K562 (cell line): ENCODE measurements at regions not wholly inside any gene's neighbourhood (a gene's known extent, or its start where the extent isn't known, plus 50 kb on each side); places are given as distances from the start of the nearest gene placed in this dataset.

Experiments used
- ATAC-seq: fragments of 200-7000 bp; cut with Tn5 transposase; 3 replicates; pipeline ENCODE4 v1.9.1; 2020; ENCODE audit warnings: moderate library complexity
- BruUV-seq: library from RNA; stranded (reverse); fragments of 400-500 nt; replicated peaks from 2 replicates; lab custom pipeline; 2021; lab: Mats Ljungman, UMichigan
- CTCF ChIA-PET: fragments of 300-600 bp; formaldehyde crosslinking; extraction: SDS; loops from one replicate; lab custom pipeline; 2021; ENCODE audit warnings: low intra/inter-chr PET ratio; lab: Yijun Ruan, JAX
- POLR2A ChIA-PET: fragments of 300-600, 350-650 bp; sonication (Branson Sonifier 250); formaldehyde crosslinking; extraction: SDS; loops from one replicate; lab custom pipeline; 2021; ENCODE audit warnings: antibody characterized with exemption, inconsistent platforms; lab: Yijun Ruan, JAX
- DNase-seq, 4 experiments: peaks; one replicate each; pipeline versions ENCODE4 v3.0.0 to v3.0.0-alpha.2; 2011 to 2018; ENCODE audit warnings: low spot score in 3 of 4, mixed read lengths in 3 of 4; ENCODE audit errors: extremely low read depth in 1 of 4
- FAIRE-seq: peaks from 2 replicates; lab custom pipeline; 2011; peaks lifted over from hg19 to GRCh38; lab: Jason Lieb, UNC
- H2AFZ ChIP-seq: 2 replicates; pipeline ENCODE4 v1.6.0; 2011; ENCODE audit warnings: low read depth, low read length, control low read depth, inconsistent platforms
- H3K27ac ChIP-seq: fragments of 200-600 bp; 3 replicates; pipeline ENCODE4 v1.8.0; 2011; ENCODE audit warnings: low read depth, mild to moderate bottlenecking, control low read depth, inconsistent platforms, low read length, moderate library complexity, mixed read lengths; ENCODE audit errors: extremely low read depth
- H3K27me3 ChIP-seq, 2 experiments: fragments of 300-600 bp in 1 of 2; 2 replicates in 1 of 2; 3 replicates in 1 of 2; pipeline versions ENCODE4 v1.6.0 to v1.8.0; 2011; ENCODE audit warnings: inconsistent platforms in 2 of 2, low read length in 2 of 2, mild to moderate bottlenecking in 1 of 2, mixed read lengths in 1 of 2, moderate library complexity in 1 of 2; ENCODE audit not compliant: control insufficient read depth in 2 of 2, insufficient read depth in 2 of 2
- H3K36me3 ChIP-seq: fragments of 300-600 bp; 3 replicates; pipeline ENCODE4 v1.8.0; 2011; ENCODE audit warnings: mild to moderate bottlenecking, low read length, inconsistent platforms; ENCODE audit not compliant: control insufficient read depth, insufficient read depth
- H3K4me1 ChIP-seq, 2 experiments: fragments of 200-600 bp in 1 of 2; replicated peaks in 1 of 2; 2 replicates in 1 of 2; 3 replicates in 1 of 2; pipeline versions ENCODE4 v1.5.1 to v1.8.0; 2011; ENCODE audit warnings: inconsistent platforms in 2 of 2, low read length in 2 of 2, mild to moderate bottlenecking in 1 of 2, mixed read lengths in 1 of 2, moderate library complexity in 1 of 2; ENCODE audit not compliant: control insufficient read depth in 2 of 2, insufficient read depth in 2 of 2
- H3K4me2 ChIP-seq: 2 replicates; pipeline ENCODE4 v1.6.1; 2011; ENCODE audit warnings: low read length, control low read depth, inconsistent platforms, mixed read lengths; ENCODE audit not compliant: insufficient read depth
- H3K4me3 ChIP-seq: fragments of 200-600 bp; sonication (generic), shearing (Covaris generic); 2 replicates; pipeline ENCODE4 v1.5.1; 2016; ENCODE audit warnings: control low read depth, inconsistent platforms
- H3K79me2 ChIP-seq: fragments of 200-600 bp; 3 replicates; pipeline ENCODE4 v1.8.0; 2011; ENCODE audit warnings: low read length, inconsistent platforms; ENCODE audit not compliant: control insufficient read depth, insufficient read depth
- H3K9ac ChIP-seq, 2 experiments: 2 replicates each; pipeline versions ENCODE4 v1.6.0 to v1.6.1; 2011; ENCODE audit warnings: low read depth in 2 of 2, low read length in 2 of 2, control low read depth in 1 of 2, inconsistent platforms in 1 of 2, mild to moderate bottlenecking in 1 of 2, mixed read lengths in 1 of 2; ENCODE audit not compliant: insufficient read depth in 1 of 2
- H3K9me1 ChIP-seq: one replicate; pipeline ENCODE4 v1.6.0; 2011; ENCODE audit warnings: inconsistent platforms, mild to moderate bottlenecking, low read length, moderate library complexity; ENCODE audit not compliant: control insufficient read depth, insufficient read depth
- H3K9me3 ChIP-seq: replicated peaks from 2 replicates; pipeline ENCODE4 v1.5.1; 2011; ENCODE audit warnings: low read depth, low read length, inconsistent platforms; ENCODE audit not compliant: control insufficient read depth, insufficient read depth
- H4K20me1 ChIP-seq: replicated peaks from 2 replicates; pipeline ENCODE4 v1.6.1; 2011; ENCODE audit warnings: low read length, inconsistent platforms, mixed read lengths; ENCODE audit not compliant: control insufficient read depth, insufficient read depth
- BHLHE40 ChIP-seq: IDR thresholded peaks from 2 replicates; pipeline ENCODE4 v1.6.1; 2011; ENCODE audit warnings: low read length, improper control_type of control experiment
- GATAD2A ChIP-seq: fragments of 450-650 bp; IDR thresholded peaks from 2 replicates; pipeline ENCODE4 v1.6.1; 2017
- LEF1 ChIP-seq: fragments of 450-650 bp; IDR thresholded peaks from 2 replicates; pipeline ENCODE4 v1.6.1; 2016; ENCODE audit warnings: mild to moderate bottlenecking
- PURB ChIP-seq: sonication (generic); formaldehyde crosslinking; IDR thresholded peaks from 2 replicates; pipeline ENCODE4 v1.9.0; 2021; ENCODE audit warnings: low read depth, mild to moderate bottlenecking, missing genetic modification reagents
- RAD51 ChIP-seq: fragments of 450-650 bp; IDR thresholded peaks from 2 replicates; pipeline ENCODE4 v1.7.1; 2016; ENCODE audit warnings: low read depth, mild to moderate bottlenecking, borderline replicate concordance
- SMARCC2 ChIP-seq: fragments of 450-650 bp; IDR thresholded peaks from 2 replicates; pipeline ENCODE4 v1.6.1; 2017; ENCODE audit warnings: antibody characterized with exemption, moderate library complexity, mild to moderate bottlenecking, low read depth
- ZKSCAN1 ChIP-seq: fragments of 150-350 bp; IDR thresholded peaks from 2 replicates; pipeline ENCODE4 v1.6.1; 2016; ENCODE audit warnings: low read depth, low read length
- ZNF282 ChIP-seq: sonication (generic); formaldehyde crosslinking; IDR thresholded peaks from 2 replicates; pipeline ENCODE4 v1.8.1; 2023; ENCODE audit warnings: missing genetic modification reagents
- WGBS: fragments of 100-300 bp; shearing (Covaris generic); methylation state at CpG from one replicate; pipeline ENCODE4 v1.1.6; 2016; ENCODE audit warnings: low coverage, mixed read lengths; ENCODE audit not compliant: insufficient coverage; ENCODE audit errors: missing lambda C conversion rate; 5-methylcytosine and 5-hydroxymethylcytosine counted together
- in situ Hi-C: fragments of 300-500 bp; cut with MboI; formaldehyde crosslinking; loops from 4 replicates; pipeline ENCODE4 v1.15.0; 2018; ENCODE audit warnings: inconsistent platforms, mixed read lengths
- intact Hi-C: fragments of 100-400 bp; cut with micrococcal nuclease; formaldehyde crosslinking; loops from 2 replicates; pipeline ENCODE4 v1.14.2; 2022
- TF ChIP-seq, protein P1 (sequence below): sonication (generic); formaldehyde crosslinking; IDR thresholded peaks from 2 replicates; pipeline ENCODE4 v1.8.0; 2022; ENCODE audit warnings: missing genetic modification reagents, mild to moderate bottlenecking, borderline replicate concordance
- TF ChIP-seq, protein P2 (sequence below): fragments of 250-450 bp; sonication (Bioruptor Pico); IDR thresholded peaks from 2 replicates; pipeline ENCODE4 v1.5.1; 2021; ENCODE audit warnings: mild to moderate bottlenecking
- TF ChIP-seq, protein P3 (sequence below): sonication (generic); formaldehyde crosslinking; IDR thresholded peaks from 2 replicates; pipeline ENCODE4 v1.8.1; 2023; ENCODE audit warnings: mild to moderate bottlenecking, missing genetic modification reagents

DNA sequence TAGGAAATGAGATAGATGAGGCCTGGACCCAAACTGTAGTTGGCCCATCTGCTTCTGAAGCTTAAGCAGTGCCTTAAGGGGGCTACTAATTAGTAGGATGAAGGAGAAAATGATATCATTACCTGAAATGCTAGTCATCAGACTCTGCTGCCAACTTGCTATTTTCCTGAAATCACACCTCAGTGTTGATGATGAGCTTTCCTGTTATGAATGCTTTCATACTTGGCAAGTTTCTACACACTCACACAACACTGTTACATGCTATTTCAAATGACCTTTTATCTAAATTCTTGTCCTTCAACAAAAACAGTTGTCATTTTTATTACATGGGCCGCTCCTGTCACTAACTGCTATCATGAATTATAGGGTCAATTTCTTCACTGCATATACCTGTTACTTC, 416.0 kb downstream of the PRDM5 start (continued):
- TF ChIP-seq ZNF282, result no peak
- TF ChIP-seq RAD51, result no peak
- TF ChIP-seq LEF1, result no peak
- TF ChIP-seq SMARCC2, result no peak
- TF ChIP-seq, all 486 proteins: peak for 0

DNA sequence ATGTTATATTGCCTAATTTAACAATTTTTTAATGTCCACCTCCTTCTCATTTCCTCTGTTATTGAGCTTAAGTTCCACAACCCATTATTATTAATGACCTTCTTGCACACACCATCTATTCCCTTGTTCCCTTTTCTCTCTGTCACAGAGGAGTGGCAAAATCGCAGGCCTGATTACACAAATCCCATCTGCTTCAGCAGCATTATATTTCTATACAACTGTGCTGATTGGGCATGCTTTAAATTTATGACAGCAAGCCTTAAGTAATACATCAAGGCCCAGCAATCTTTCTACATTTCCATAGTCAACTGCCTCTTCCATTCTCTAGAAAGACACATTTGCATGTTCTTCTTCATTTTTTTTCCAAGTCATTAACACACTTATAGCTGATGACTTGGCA, 423.8 kb downstream of the PRDM5 start:
- no peaks in the 10 kb centered on the region for H4K20me1 ChIP-seq
- H2AFZ ChIP-seq, result no peak overlapping the region
- ChIA-PET CTCF (no interaction called here), POLR2A (no interaction called here)
- no peaks in the 10 kb centered on the region for H3K9me3 ChIP-seq
- TF ChIP-seq GATAD2A (no peak), PURB (CRISPR knock-in tag) (no peak), ZKSCAN1 (no peak), BHLHE40 (no peak)
- TF ChIP-seq, protein P1, sequence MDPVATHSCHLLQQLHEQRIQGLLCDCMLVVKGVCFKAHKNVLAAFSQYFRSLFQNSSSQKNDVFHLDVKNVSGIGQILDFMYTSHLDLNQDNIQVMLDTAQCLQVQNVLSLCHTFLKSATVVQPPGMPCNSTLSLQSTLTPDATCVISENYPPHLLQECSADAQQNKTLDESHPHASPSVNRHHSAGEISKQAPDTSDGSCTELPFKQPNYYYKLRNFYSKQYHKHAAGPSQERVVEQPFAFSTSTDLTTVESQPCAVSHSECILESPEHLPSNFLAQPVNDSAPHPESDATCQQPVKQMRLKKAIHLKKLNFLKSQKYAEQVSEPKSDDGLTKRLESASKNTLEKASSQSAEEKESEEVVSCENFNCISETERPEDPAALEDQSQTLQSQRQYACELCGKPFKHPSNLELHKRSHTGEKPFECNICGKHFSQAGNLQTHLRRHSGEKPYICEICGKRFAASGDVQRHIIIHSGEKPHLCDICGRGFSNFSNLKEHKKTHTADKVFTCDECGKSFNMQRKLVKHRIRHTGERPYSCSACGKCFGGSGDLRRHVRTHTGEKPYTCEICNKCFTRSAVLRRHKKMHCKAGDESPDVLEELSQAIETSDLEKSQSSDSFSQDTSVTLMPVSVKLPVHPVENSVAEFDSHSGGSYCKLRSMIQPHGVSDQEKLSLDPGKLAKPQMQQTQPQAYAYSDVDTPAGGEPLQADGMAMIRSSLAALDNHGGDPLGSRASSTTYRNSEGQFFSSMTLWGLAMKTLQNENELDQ, result no peak
- TF ChIP-seq, protein P2, sequence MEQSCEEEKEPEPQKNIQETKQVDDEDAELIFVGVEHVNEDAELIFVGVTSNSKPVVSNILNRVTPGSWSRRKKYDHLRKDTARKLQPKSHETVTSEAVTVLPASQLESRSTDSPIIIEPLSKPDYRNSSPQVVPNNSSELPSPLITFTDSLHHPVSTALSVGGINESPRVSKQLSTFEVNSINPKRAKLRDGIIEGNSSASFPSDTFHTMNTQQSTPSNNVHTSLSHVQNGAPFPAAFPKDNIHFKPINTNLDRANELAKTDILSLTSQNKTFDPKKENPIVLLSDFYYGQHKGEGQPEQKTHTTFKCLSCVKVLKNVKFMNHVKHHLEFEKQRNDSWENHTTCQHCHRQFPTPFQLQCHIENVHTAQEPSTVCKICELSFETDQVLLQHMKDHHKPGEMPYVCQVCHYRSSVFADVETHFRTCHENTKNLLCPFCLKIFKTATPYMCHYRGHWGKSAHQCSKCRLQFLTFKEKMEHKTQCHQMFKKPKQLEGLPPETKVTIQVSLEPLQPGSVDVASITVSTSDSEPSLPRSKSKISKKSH (CRISPR knock-in tag), result no peak
- TF ChIP-seq, protein P3, sequence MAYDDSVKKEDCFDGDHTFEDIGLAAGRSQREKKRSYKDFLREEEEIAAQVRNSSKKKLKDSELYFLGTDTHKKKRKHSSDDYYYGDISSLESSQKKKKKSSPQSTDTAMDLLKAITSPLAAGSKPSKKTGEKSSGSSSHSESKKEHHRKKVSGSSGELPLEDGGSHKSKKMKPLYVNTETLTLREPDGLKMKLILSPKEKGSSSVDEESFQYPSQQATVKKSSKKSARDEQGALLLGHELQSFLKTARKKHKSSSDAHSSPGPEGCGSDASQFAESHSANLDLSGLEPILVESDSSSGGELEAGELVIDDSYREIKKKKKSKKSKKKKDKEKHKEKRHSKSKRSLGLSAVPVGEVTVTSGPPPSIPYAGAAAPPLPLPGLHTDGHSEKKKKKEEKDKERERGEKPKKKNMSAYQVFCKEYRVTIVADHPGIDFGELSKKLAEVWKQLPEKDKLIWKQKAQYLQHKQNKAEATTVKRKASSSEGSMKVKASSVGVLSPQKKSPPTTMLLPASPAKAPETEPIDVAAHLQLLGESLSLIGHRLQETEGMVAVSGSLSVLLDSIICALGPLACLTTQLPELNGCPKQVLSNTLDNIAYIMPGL (CRISPR knock-in tag), result no peak
- ATAC-seq, result no peak
- intact Hi-C loops (no loop called here), in situ Hi-C loops (no loop called here)
- H3K79me2 ChIP-seq, result no peaks in the 10 kb centered on the region
- no peak overlapping the region for H3K4me3 ChIP-seq
- no peaks in the 10 kb centered on the region for H3K4me1 ChIP-seq
- H3K36me3 ChIP-seq, result no peaks in the 10 kb centered on the region
- no peaks in the 10 kb centered on the region for H3K9me1 ChIP-seq
- H3K4me2 ChIP-seq, result no peak overlapping the region
- WGBS, result 0% methylated on average over 1 of the region's 1 CpG
- no peak for FAIRE-seq
- H3K27me3 ChIP-seq, result no peaks in the 10 kb centered on the region
- no peak for DNase-seq
- H3K9ac ChIP-seq, result no peak overlapping the region
- BruUV-seq, result no TSS peak
- no peak overlapping the region for H3K27ac ChIP-seq
